Large intestine (tissue), 3 donors: ENCODE measurements at regions not wholly inside any gene's neighbourhood (a gene's known extent, or its start where the extent isn't known, plus 50 kb on each side); places are given as distances from the start of the nearest gene placed in this dataset.

Source experiments
- DNase-seq, 2 donors: peaks; one replicate each; pipeline versions ENCODE4 v3.0.0 to v3.0.0-alpha.2; 2013
- H3K27ac ChIP-seq: one replicate; pipeline ENCODE4 v1.5.1; 2013; ENCODE audit warnings: low read length
- H3K27me3 ChIP-seq: 2 replicates; pipeline ENCODE4 v1.6.1; 2013; ENCODE audit warnings: low read length; ENCODE audit not compliant: control insufficient read depth, insufficient read depth
- H3K36me3 ChIP-seq: 2 replicates; pipeline ENCODE4 v1.6.1; 2013; ENCODE audit warnings: low read length; ENCODE audit not compliant: control insufficient read depth, insufficient read depth
- H3K4me1 ChIP-seq: one replicate; pipeline ENCODE4 v1.6.1; 2013; ENCODE audit warnings: low read length; ENCODE audit not compliant: control insufficient read depth, insufficient read depth
- H3K4me3 ChIP-seq: one replicate; pipeline ENCODE4 v1.5.1; 2013; ENCODE audit warnings: low read length
- H3K9me3 ChIP-seq: one replicate; pipeline ENCODE4 v1.6.1; 2013; ENCODE audit warnings: mild to moderate bottlenecking, low read depth, low read length, moderate library complexity; ENCODE audit not compliant: control insufficient read depth
- WGBS: methylation state at CpG from one replicate; pipeline ENCODE4 v1.1.5; 2013; ENCODE audit warnings: low lambda C conversion rate; ENCODE audit not compliant: insufficient coverage; 5-methylcytosine and 5-hydroxymethylcytosine counted together

- no peaks in the 10 kb centered on the region for H3K36me3 ChIP-seq
- no peaks in the 10 kb centered on the region for H3K9me3 ChIP-seq
- H3K27ac ChIP-seq = no peak overlapping the region
- H3K27me3 ChIP-seq = no peaks in the 10 kb centered on the region
- no peak for DNase-seq
- no peaks in the 10 kb centered on the region for H3K4me1 ChIP-seq
- H3K4me3 ChIP-seq = no peak overlapping the region
- 68% methylated on average over 6 of the region's 9 CpGs for WGBS
These were observed 355.1 kb upstream of the MYT1L start for GRCh38 chr2:2686222-2686621.

GRCh38 chr2:2683606-2684224, 352.6 kb upstream of the MYT1L start:
- H3K4me3 ChIP-seq = no peak overlapping the region
- DNase-seq = no peak
- no peak overlapping the region for H3K27ac ChIP-seq
- H3K36me3 ChIP-seq = no peaks in the 10 kb centered on the region
- no peaks in the 10 kb centered on the region for H3K9me3 ChIP-seq
- no peaks in the 10 kb centered on the region for H3K27me3 ChIP-seq
- H3K4me1 ChIP-seq = no peaks in the 10 kb centered on the region
- 100% methylated on average over 2 of the region's 9 CpGs for whole genome bisulfite sequencing

GRCh38 chr2:2682700-2683342, 351.7 kb upstream of the MYT1L start:
- Histone ChIP-seq H3K27me3 (no peaks in the 10 kb centered on the region), H3K4me1 (no peaks in the 10 kb centered on the region), H3K9me3 (no peaks in the 10 kb centered on the region), H3K27ac (no peak overlapping the region), H3K36me3 (no peaks in the 10 kb centered on the region), H3K4me3 (no peak overlapping the region)
- no peak for DNase-seq
- WGBS = 100% methylated on average over 1 of the region's 17 CpGs

- Histone ChIP-seq H3K27ac (no peak overlapping the region), H3K36me3 (no peaks in the 10 kb centered on the region), H3K27me3 (no peaks in the 10 kb centered on the region), H3K4me1 (no peaks in the 10 kb centered on the region), H3K9me3 (no peaks in the 10 kb centered on the region), H3K4me3 (no peak overlapping the region)
- no CpG with 5 or more reads among the region's 16 CpGs for WGBS
- DNase-seq = peak in 1 of 2 donors; percentile 11
These were observed 350.7 kb upstream of the MYT1L start for GRCh38 chr2:2681711-2682251.

DNA sequence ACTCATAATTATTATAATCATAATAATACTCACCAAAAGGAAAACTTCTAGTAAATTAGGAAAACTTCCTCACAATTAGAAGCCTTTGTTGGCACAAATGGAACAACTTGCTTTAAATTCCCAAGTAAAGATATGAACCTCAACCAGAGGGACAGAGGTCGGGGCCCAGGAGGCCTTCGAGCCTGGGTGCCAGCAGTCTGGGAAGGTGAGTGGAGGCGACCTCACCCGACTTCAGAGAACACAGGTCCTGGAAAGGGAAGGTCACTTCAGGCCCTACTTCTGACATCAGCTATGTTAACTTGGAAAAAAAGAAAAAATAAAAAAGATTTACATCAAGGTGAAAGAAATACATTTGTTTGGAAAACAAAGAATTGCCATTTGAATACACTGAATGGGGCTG, 350.0 kb upstream of the MYT1L start:
- no peaks in the 10 kb centered on the region for H3K27me3 ChIP-seq
- no peaks in the 10 kb centered on the region for H3K36me3 ChIP-seq
- no peaks in the 10 kb centered on the region for H3K4me1 ChIP-seq
- DNase-seq = no peak
- no peak overlapping the region for H3K4me3 ChIP-seq
- WGBS = no CpG with 5 or more reads among the region's 4 CpGs
- no peaks in the 10 kb centered on the region for H3K9me3 ChIP-seq
- H3K27ac ChIP-seq = no peak overlapping the region

DNA sequence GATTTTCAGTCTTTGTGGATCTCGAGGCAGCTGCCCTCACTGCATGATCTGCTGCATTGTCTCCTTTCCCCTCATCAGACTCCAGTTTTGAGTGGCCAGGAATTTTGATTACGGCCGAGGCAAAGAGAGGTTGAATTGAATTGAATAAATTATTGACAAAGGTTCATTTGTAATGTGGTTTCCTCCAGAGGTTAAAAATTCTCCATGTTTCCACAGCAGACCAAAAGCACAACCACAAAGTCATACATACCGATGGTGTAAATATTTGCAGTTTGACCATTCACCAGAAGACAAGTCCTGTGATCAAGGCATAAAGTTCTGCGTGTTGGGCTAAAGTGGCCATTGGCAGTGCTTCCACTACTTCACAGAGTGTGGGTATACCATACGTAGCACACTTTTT, 343.8 kb upstream of the MYT1L start:
- no peaks in the 10 kb centered on the region for H3K9me3 ChIP-seq
- no peaks in the 10 kb centered on the region for H3K27me3 ChIP-seq
- no peak for DNase-seq
- H3K36me3 ChIP-seq = no peaks in the 10 kb centered on the region
- H3K4me1 ChIP-seq = no peaks in the 10 kb centered on the region
- H3K27ac ChIP-seq = no peak overlapping the region
- no CpG with 5 or more reads among the region's 6 CpGs for WGBS
- H3K4me3 ChIP-seq = no peak overlapping the region

- WGBS = 100% methylated on average over 1 of the region's 3 CpGs
- Histone ChIP-seq H3K27me3 (no peaks in the 10 kb centered on the region), H3K9me3 (no peaks in the 10 kb centered on the region), H3K36me3 (no peaks in the 10 kb centered on the region), H3K4me3 (no peak overlapping the region), H3K27ac (no peak overlapping the region), H3K4me1 (no peaks in the 10 kb centered on the region)
- DNase-seq = no peak
These were observed 342.3 kb upstream of the MYT1L start for GRCh38 chr2:2673406-2673805.

- no peaks in the 10 kb centered on the region for H3K9me3 ChIP-seq
- H3K27ac ChIP-seq = no peak overlapping the region
- no peaks in the 10 kb centered on the region for H3K36me3 ChIP-seq
- H3K4me3 ChIP-seq = no peak overlapping the region
- no peak for DNase-seq
- no peaks in the 10 kb centered on the region for H3K4me1 ChIP-seq
- H3K27me3 ChIP-seq = no peaks in the 10 kb centered on the region
- no CpG with 5 or more reads among the region's 14 CpGs for WGBS
These were observed 341.2 kb upstream of the MYT1L start for GRCh38 chr2:2672249-2672648.

DNA sequence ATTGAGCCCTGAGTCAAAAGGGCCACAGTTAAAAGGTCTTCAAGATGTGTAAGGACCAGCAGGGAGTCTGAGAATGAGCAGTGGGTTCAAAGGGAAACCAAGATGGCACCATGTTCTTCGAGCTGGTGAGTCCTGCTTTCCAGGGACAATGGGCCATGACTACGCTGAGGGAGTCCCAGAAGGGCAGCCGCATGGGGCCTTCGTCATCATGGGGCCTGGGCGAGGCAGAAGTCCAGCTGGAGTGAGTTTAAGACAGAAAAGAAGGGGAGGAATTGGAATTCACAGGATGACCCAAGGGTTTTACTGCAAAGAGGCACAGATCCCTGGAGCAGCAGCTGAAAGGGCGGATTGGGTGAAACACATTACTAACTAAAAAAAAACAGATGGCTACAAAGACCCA, 340.8 kb upstream of the MYT1L start:
- no peaks in the 10 kb centered on the region for H3K36me3 ChIP-seq
- no peaks in the 10 kb centered on the region for H3K4me1 ChIP-seq
- DNase-seq = no peak
- 100% methylated on average over 1 of the region's 6 CpGs for WGBS
- H3K9me3 ChIP-seq = no peaks in the 10 kb centered on the region
- no peak overlapping the region for H3K27ac ChIP-seq
- H3K4me3 ChIP-seq = no peak overlapping the region
- H3K27me3 ChIP-seq = no peaks in the 10 kb centered on the region

- H3K4me3 ChIP-seq = no peak overlapping the region
- H3K36me3 ChIP-seq = no peaks in the 10 kb centered on the region
- H3K4me1 ChIP-seq = no peaks in the 10 kb centered on the region
- no peaks in the 10 kb centered on the region for H3K9me3 ChIP-seq
- H3K27me3 ChIP-seq = no peaks in the 10 kb centered on the region
- DNase-seq = no peak
- no CpG with 5 or more reads among the region's 16 CpGs for WGBS
- H3K27ac ChIP-seq = no peak overlapping the region
These were observed 338.2 kb upstream of the MYT1L start for GRCh38 chr2:2669316-2669715.
